SK-N-SH (cell line): ENCODE measurements at regions not wholly inside any gene's neighbourhood (a gene's known extent, or its start where the extent isn't known, plus 50 kb on each side); places are given as distances from the start of the nearest gene placed in this dataset.

Experiments
- CTCF ChIA-PET: fragments of 300-600, 350-600 bp; formaldehyde crosslinking; extraction: SDS; loops from one replicate; lab custom pipeline; 2021; lab: Yijun Ruan, JAX
- POLR2A ChIA-PET: fragments of 350-600 bp; sonication (Branson Sonifier 250); formaldehyde crosslinking; extraction: SDS; loops from one replicate; lab custom pipeline; 2020; ENCODE audit warnings: antibody characterized with exemption, inconsistent platforms; lab: Yijun Ruan, JAX
- DNase-seq: peaks from one replicate; pipeline ENCODE4 v3.0.0; 2012
- H2AFZ ChIP-seq: fragments of 200-600 bp; sonication (generic); 2 replicates; pipeline ENCODE4 v1.8.1; 2016; ENCODE audit warnings: antibody characterized with exemption, mild to moderate bottlenecking, low read depth
- H3F3A ChIP-seq: fragments of 200-600 bp; sonication (generic); replicated peaks from 2 replicates; pipeline ENCODE3; 2016; ENCODE audit warnings: antibody characterized with exemption, mild to moderate bottlenecking; ENCODE audit not compliant: insufficient read depth
- H3K27ac ChIP-seq, 2 experiments: fragments of 200-500 bp in 1 of 2; fragments of 200-600 bp in 1 of 2; sonication (Bioruptor generic) in 1 of 2; sonication (generic), shearing (Covaris generic) in 1 of 2; 2 replicates each; pipeline versions ENCODE4 v1.5.1 to v1.6.1; 2014 to 2016; ENCODE audit warnings: low read depth in 2 of 2, inconsistent platforms in 1 of 2, low read length in 1 of 2, mild to moderate bottlenecking in 1 of 2, mixed read lengths in 1 of 2
- H3K27me3 ChIP-seq: fragments of 200-600 bp; sonication (generic), shearing (Covaris generic); 2 replicates; pipeline ENCODE4 v1.6.1; 2016; ENCODE audit warnings: mixed run types; ENCODE audit not compliant: insufficient read depth
- H3K36me3 ChIP-seq, 2 experiments: fragments of 200-500 bp in 1 of 2; fragments of 200-600 bp in 1 of 2; sonication (Bioruptor generic) in 1 of 2; sonication (generic) in 1 of 2; replicated peaks in 1 of 2; 2 replicates each; pipeline versions ENCODE3 to v1.5.1; 2014 to 2016; ENCODE audit warnings: low read length in 1 of 2, mild to moderate bottlenecking in 1 of 2; ENCODE audit not compliant: insufficient read depth in 2 of 2, control insufficient read depth in 1 of 2
- H3K4me1 ChIP-seq, 2 experiments: fragments of 200-500 bp in 1 of 2; fragments of 200-600 bp in 1 of 2; sonication (Bioruptor generic) in 1 of 2; sonication (generic), shearing (Covaris generic) in 1 of 2; 2 replicates each; pipeline versions ENCODE4 v1.5.1 to v1.6.1; 2014 to 2016; ENCODE audit warnings: low read depth in 1 of 2, low read length in 1 of 2, mixed run types in 1 of 2; ENCODE audit not compliant: insufficient read depth in 2 of 2, control insufficient read depth in 1 of 2
- H3K4me2 ChIP-seq: fragments of 200-600 bp; sonication (generic), shearing (Covaris generic); 2 replicates; pipeline ENCODE4 v1.6.1; 2017; ENCODE audit warnings: mixed run types
- H3K4me3 ChIP-seq, 2 experiments: fragments of 200-500 bp in 1 of 2; fragments of 200-600 bp in 1 of 2; sonication (Bioruptor generic) in 1 of 2; sonication (generic), shearing (Covaris generic) in 1 of 2; 2 replicates each; pipeline versions ENCODE4 v1.5.1 to v1.8.1; 2014 to 2016; ENCODE audit warnings: low read depth in 2 of 2, inconsistent platforms in 1 of 2, low read length in 1 of 2, mild to moderate bottlenecking in 1 of 2, mixed read lengths in 1 of 2, moderate library complexity in 1 of 2
- H3K79me2 ChIP-seq: fragments of 200-600 bp; sonication (generic); 2 replicates; pipeline ENCODE4 v1.8.1; 2017; ENCODE audit warnings: mild to moderate bottlenecking; ENCODE audit not compliant: insufficient read depth
- H3K9ac ChIP-seq: fragments of 200-600 bp; sonication (generic); 2 replicates; pipeline ENCODE4 v1.6.1; 2017; ENCODE audit warnings: mixed run types
- H3K9me2 ChIP-seq: fragments of 200-600 bp; sonication (generic); 2 replicates; pipeline ENCODE4 v1.6.1; 2017; ENCODE audit warnings: mixed run types
- H3K9me3 ChIP-seq: fragments of 200-600 bp; sonication (generic); 2 replicates; pipeline ENCODE4 v1.6.1; 2017; ENCODE audit warnings: mixed run types, mild to moderate bottlenecking, moderate library complexity
- H4K20me1 ChIP-seq: fragments of 200-600 bp; sonication (generic); 2 replicates; pipeline ENCODE4 v1.6.1; 2017; ENCODE audit warnings: mild to moderate bottlenecking, mixed run types; ENCODE audit not compliant: insufficient read depth
- CHD2 ChIP-seq: fragments of 150-350 bp; IDR thresholded peaks from 2 replicates; pipeline ENCODE4 v1.6.1; 2018; ENCODE audit warnings: low read length; ENCODE audit not compliant: partially characterized antibody
- CTCF ChIP-seq: fragments of 200-600 bp; sonication (generic); IDR thresholded peaks from 2 replicates; pipeline ENCODE4 v1.6.1; 2017; ENCODE audit warnings: antibody characterized with exemption, mild to moderate bottlenecking, moderate library complexity
- EP300 ChIP-seq, 2 experiments: IDR thresholded peaks; 2 replicates each; pipeline versions ENCODE4 v1.4.0 to v1.6.1; 2012; ENCODE audit warnings: borderline replicate concordance in 1 of 2, low read depth in 1 of 2, low read length in 1 of 2
- EZH2phosphoT487 ChIP-seq: fragments of 200-600 bp; sonication (generic); IDR thresholded peaks from 2 replicates; pipeline ENCODE4 v1.6.1; 2017; ENCODE audit warnings: low read depth, mixed run types, mild to moderate bottlenecking, antibody characterized with exemption, moderate library complexity, borderline replicate concordance
- FOSL2 ChIP-seq: IDR thresholded peaks from 2 replicates; pipeline ENCODE4 v1.4.0; 2012; ENCODE audit warnings: low read depth, mild to moderate bottlenecking, moderate library complexity, borderline replicate concordance
- FOXM1 ChIP-seq: IDR thresholded peaks from 2 replicates; pipeline ENCODE4 v1.4.0; 2012; ENCODE audit warnings: low read depth, mild to moderate bottlenecking
- GABPA ChIP-seq: IDR thresholded peaks from 2 replicates; pipeline ENCODE4 v1.4.0; 2012; ENCODE audit warnings: low read depth, mild to moderate bottlenecking
- GATA2 ChIP-seq: sonication (generic); formaldehyde crosslinking; IDR thresholded peaks from 2 replicates; pipeline ENCODE4 v1.5.0; 2020; ENCODE audit warnings: mild to moderate bottlenecking, missing genetic modification reagents
- IRF3 ChIP-seq: fragments of 150-350 bp; IDR thresholded peaks from 2 replicates; pipeline ENCODE4 v1.6.1; 2016; ENCODE audit warnings: mild to moderate bottlenecking, low read depth, low read length
- MAX ChIP-seq: IDR thresholded peaks from 2 replicates; pipeline ENCODE4 v1.4.0; 2012; ENCODE audit warnings: low read depth
- MEF2A ChIP-seq: IDR thresholded peaks from 2 replicates; pipeline ENCODE4 v1.4.0; 2012; ENCODE audit warnings: low read depth, borderline replicate concordance
- RCOR1 ChIP-seq: fragments of 150-350 bp; IDR thresholded peaks from 2 replicates; pipeline ENCODE4 v1.6.1; 2017; ENCODE audit warnings: antibody characterized with exemption, low read length
- RFX5 ChIP-seq: IDR thresholded peaks from 2 replicates; pipeline ENCODE4 v1.6.1; 2012; ENCODE audit warnings: mild to moderate bottlenecking, improper control_type of control experiment, low read length
- SIN3A ChIP-seq: IDR thresholded peaks from 2 replicates; pipeline ENCODE4 v1.6.1; 2012; ENCODE audit warnings: low read depth, mild to moderate bottlenecking, low read length, moderate library complexity, borderline replicate concordance
- TAF1 ChIP-seq: IDR thresholded peaks from 2 replicates; pipeline ENCODE4 v1.6.1; 2012; ENCODE audit warnings: low read depth, mild to moderate bottlenecking, low read length, moderate library complexity, borderline replicate concordance
- TCF12 ChIP-seq: IDR thresholded peaks from 2 replicates; pipeline ENCODE4 v1.4.0; 2012
- TEAD4 ChIP-seq: IDR thresholded peaks from 2 replicates; pipeline ENCODE4 v1.4.0; 2012; ENCODE audit warnings: mild to moderate bottlenecking, borderline replicate concordance; ENCODE audit not compliant: insufficient read depth
- WGBS: methylation state at CpG from one replicate; pipeline ENCODE4 v1.1.6; 2017; ENCODE audit warnings: low lambda C conversion rate; 5-methylcytosine and 5-hydroxymethylcytosine counted together
- TF ChIP-seq, protein P1 (sequence below): IDR thresholded peaks from 2 replicates; pipeline ENCODE4; 2012
- TF ChIP-seq, protein P2 (sequence below): IDR thresholded peaks from 2 replicates; pipeline ENCODE4 v1.6.1; 2012; ENCODE audit warnings: mild to moderate bottlenecking, low read depth, low read length, moderate library complexity

DNA sequence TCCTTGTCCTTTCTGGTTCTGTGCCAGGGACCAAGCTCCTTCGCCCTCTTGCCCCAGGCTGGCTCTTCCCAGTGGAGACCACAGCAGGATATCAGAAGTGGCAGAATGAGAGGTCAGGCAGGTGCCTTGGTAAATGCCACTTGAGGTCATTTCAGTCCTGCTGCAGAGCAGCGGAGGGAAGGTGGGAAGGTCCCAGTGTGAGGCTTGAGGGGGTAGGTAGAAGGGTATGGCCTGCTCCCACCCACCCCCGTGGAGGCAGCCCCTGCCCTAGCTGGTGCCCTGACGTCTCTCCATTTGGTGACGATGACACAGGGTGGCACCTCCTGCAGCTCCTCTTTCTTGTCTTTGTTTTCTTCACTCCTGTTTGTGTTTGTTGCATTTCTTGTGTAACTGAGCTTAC, 538.8 kb downstream of the TCERG1L start:
- no peak overlapping the region for H3K4me2 ChIP-seq
- no peaks in the 10 kb centered on the region for H3F3A ChIP-seq
- no peak overlapping the region for H3K9ac ChIP-seq
- H3K27me3 ChIP-seq, result no peaks in the 10 kb centered on the region
- H3K4me3 ChIP-seq, result no peak overlapping the region
- no peaks in the 10 kb centered on the region for H3K36me3 ChIP-seq
- no peaks in the 10 kb centered on the region for H3K9me2 ChIP-seq
- CTCF ChIA-PET, result no interaction called here
- H3K79me2 ChIP-seq, result no peaks in the 10 kb centered on the region
- no peaks in the 10 kb centered on the region for H4K20me1 ChIP-seq
- no peaks in the 10 kb centered on the region for H3K9me3 ChIP-seq
- TF ChIP-seq SIN3A, result no peak
- TF ChIP-seq MAX, result no peak
- TF ChIP-seq GATA2, result no peak
- TF ChIP-seq CHD2, result no peak
- TF ChIP-seq TEAD4, result no peak
- POLR2A ChIA-PET, result no interaction called here
- H3K4me1 ChIP-seq, result peaks cover 0 to 8% of the 10 kb centered on the region in 2 experiments; a peak in 1 of 4 replicates
- no peak overlapping the region for H3K27ac ChIP-seq
- H2AFZ ChIP-seq, result no peak overlapping the region
- no peak for DNase-seq
- WGBS, result 39% methylated on average over 5 of the region's 5 CpGs

DNA sequence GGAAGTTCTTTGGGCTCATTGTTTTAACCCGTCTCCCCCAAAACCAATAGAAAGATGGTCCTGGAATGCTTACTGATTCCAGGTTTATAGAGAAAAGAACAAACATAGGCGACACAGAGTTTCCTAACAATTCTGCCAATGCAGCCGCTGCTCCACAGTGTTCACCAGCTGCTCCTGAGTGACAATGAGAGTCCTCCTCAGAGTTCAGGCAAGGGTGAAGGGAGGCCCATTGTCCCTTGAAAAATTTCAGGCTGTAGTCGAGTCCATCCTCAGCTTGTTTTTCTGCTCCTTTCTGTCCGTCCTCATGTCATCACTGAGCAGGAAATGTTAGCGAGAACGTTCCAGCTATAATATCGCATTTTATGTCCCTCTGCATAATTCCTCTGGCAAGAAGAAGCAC, 537.6 kb downstream of the TCERG1L start:
- no peak overlapping the region for H3K9ac ChIP-seq
- no peak overlapping the region for H3K4me3 ChIP-seq
- no peaks in the 10 kb centered on the region for H3K27me3 ChIP-seq
- peaks cover 0 to 8% of the 10 kb centered on the region in 2 experiments; a peak in 1 of 4 replicates for H3K4me1 ChIP-seq
- no peak overlapping the region for H3K27ac ChIP-seq
- H3K36me3 ChIP-seq, result no peaks in the 10 kb centered on the region
- no peaks in the 10 kb centered on the region for H4K20me1 ChIP-seq
- no peak overlapping the region for H2AFZ ChIP-seq
- no peak overlapping the region for H3K4me2 ChIP-seq
- H3F3A ChIP-seq, result no peaks in the 10 kb centered on the region
- H3K79me2 ChIP-seq, result no peaks in the 10 kb centered on the region
- WGBS, result 34% methylated on average over 8 of the region's 8 CpGs
- H3K9me2 ChIP-seq, result no peaks in the 10 kb centered on the region
- CTCF ChIA-PET, result interaction anchor here (0.7 to 1.1 kb wide), 2 partner anchors 9 to 526 kb away, joined by 3 read pairs; no protein-coding TSS in a partner anchor
- H3K9me3 ChIP-seq, result no peaks in the 10 kb centered on the region
- no peak for DNase-seq
- POLR2A ChIA-PET, result no interaction called here
- no peak for TF ChIP-seq MAX
- TF ChIP-seq TCF12, result no peak
- TF ChIP-seq CTCF, result no peak
- TF ChIP-seq, protein P1, sequence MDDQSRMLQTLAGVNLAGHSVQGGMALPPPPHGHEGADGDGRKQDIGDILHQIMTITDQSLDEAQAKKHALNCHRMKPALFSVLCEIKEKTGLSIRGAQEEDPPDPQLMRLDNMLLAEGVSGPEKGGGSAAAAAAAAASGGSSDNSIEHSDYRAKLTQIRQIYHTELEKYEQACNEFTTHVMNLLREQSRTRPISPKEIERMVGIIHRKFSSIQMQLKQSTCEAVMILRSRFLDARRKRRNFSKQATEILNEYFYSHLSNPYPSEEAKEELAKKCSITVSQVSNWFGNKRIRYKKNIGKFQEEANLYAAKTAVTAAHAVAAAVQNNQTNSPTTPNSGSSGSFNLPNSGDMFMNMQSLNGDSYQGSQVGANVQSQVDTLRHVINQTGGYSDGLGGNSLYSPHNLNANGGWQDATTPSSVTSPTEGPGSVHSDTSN, result no peak
- no peak for TF ChIP-seq RFX5
- no peak for TF ChIP-seq RCOR1
- TF ChIP-seq FOXM1, result no peak
- no peak for TF ChIP-seq TEAD4
- no peak for TF ChIP-seq TAF1
- TF ChIP-seq EZH2phosphoT487, result no peak
- TF ChIP-seq, protein P2, sequence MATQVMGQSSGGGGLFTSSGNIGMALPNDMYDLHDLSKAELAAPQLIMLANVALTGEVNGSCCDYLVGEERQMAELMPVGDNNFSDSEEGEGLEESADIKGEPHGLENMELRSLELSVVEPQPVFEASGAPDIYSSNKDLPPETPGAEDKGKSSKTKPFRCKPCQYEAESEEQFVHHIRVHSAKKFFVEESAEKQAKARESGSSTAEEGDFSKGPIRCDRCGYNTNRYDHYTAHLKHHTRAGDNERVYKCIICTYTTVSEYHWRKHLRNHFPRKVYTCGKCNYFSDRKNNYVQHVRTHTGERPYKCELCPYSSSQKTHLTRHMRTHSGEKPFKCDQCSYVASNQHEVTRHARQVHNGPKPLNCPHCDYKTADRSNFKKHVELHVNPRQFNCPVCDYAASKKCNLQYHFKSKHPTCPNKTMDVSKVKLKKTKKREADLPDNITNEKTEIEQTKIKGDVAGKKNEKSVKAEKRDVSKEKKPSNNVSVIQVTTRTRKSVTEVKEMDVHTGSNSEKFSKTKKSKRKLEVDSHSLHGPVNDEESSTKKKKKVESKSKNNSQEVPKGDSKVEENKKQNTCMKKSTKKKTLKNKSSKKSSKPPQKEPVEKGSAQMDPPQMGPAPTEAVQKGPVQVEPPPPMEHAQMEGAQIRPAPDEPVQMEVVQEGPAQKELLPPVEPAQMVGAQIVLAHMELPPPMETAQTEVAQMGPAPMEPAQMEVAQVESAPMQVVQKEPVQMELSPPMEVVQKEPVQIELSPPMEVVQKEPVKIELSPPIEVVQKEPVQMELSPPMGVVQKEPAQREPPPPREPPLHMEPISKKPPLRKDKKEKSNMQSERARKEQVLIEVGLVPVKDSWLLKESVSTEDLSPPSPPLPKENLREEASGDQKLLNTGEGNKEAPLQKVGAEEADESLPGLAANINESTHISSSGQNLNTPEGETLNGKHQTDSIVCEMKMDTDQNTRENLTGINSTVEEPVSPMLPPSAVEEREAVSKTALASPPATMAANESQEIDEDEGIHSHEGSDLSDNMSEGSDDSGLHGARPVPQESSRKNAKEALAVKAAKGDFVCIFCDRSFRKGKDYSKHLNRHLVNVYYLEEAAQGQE, result no peak
- no peak for TF ChIP-seq EP300 (IDR thresholded peaks at IDR 0.05; ENCODE audit: borderline replicate concordance in 1 of 2, low read depth in 1 of 2, low read length in 1 of 2)
- TF ChIP-seq GATA2, result no peak
- no peak for TF ChIP-seq IRF3
- TF ChIP-seq GABPA, result no peak
- TF ChIP-seq MEF2A, result no peak
- no peak for TF ChIP-seq FOSL2
